A549 (cell line): ENCODE measurements at regions not wholly inside any gene's neighbourhood (a gene's known extent, or its start where the extent isn't known, plus 50 kb on each side); places are given as distances from the start of the nearest gene placed in this dataset.

ENCODE experiments used
- ATAC-seq, 2 experiments: fragments of 200-7000 bp in 1 of 2; fragments of >200 bp in 1 of 2; cut with Nextera tagmentation in 1 of 2; cut with Tn5 transposase in 1 of 2; 3 replicates each; pipeline versions ENCODE4 v1.8.0 to v1.9.1; 2018 to 2020; ENCODE audit warnings: mild to moderate bottlenecking in 1 of 2, moderate library complexity in 1 of 2
- CTCF ChIA-PET: fragments of 300-600 bp; sonication (Branson Sonifier 250); formaldehyde crosslinking; extraction: SDS; loops from one replicate; lab custom pipeline; 2021; ENCODE audit warnings: antibody characterized with exemption, inconsistent platforms; lab: Yijun Ruan, JAX
- POLR2A ChIA-PET: fragments of 350-600 bp; formaldehyde crosslinking; extraction: SDS; loops from one replicate; lab custom pipeline; 2021; ENCODE audit warnings: antibody characterized with exemption, inconsistent platforms; lab: Yijun Ruan, JAX
- DNase-seq, 2 experiments: peaks; one replicate each; pipeline versions ENCODE4 v3.0.0 to v3.0.0-alpha.2; 2011 to 2016; ENCODE audit warnings: low read depth in 1 of 2, low spot score in 1 of 2
- FAIRE-seq: peaks from 2 replicates; lab custom pipeline; 2011; peaks lifted over from hg19 to GRCh38; lab: Jason Lieb, UNC
- H3K27ac ChIP-seq, 2 experiments: fragments of >200 bp; sonication (Bioruptor Twin); formaldehyde crosslinking; 3 replicates each; pipeline ENCODE4 v1.5.1; 2016 to 2017
- H3K4me1 ChIP-seq: fragments of >200 bp; sonication (Bioruptor Twin); formaldehyde crosslinking; 3 replicates; pipeline ENCODE4 v1.6.1; 2016
- H3K4me2 ChIP-seq: fragments of >200 bp; sonication (Bioruptor Twin); formaldehyde crosslinking; 3 replicates; pipeline ENCODE4 v1.6.1; 2016
- H3K4me3 ChIP-seq: fragments of >200 bp; sonication (Bioruptor Twin); formaldehyde crosslinking; 3 replicates; pipeline ENCODE4 v1.5.1; 2016
- H3K9me3 ChIP-seq: fragments of >200 bp; sonication (Bioruptor Twin); formaldehyde crosslinking; 3 replicates; pipeline ENCODE4 v1.6.1; 2016
- CEBPB ChIP-seq, 2 experiments: fragments of >200 bp in 1 of 2; sonication (Bioruptor Twin) in 1 of 2; formaldehyde crosslinking in 1 of 2; IDR thresholded peaks; 2 replicates each; pipeline ENCODE4 v1.6.1; 2012 to 2016
- CHD4 ChIP-seq: fragments of 200-600 bp; sonication (generic); IDR thresholded peaks from 2 replicates; pipeline ENCODE4 v1.6.1; 2016; ENCODE audit warnings: antibody characterized with exemption, mild to moderate bottlenecking, borderline replicate concordance
- EHF ChIP-seq: fragments of 250-450 bp; sonication (Bioruptor Pico); IDR thresholded peaks from 2 replicates; pipeline ENCODE4 v1.5.0; 2020; ENCODE audit warnings: mild to moderate bottlenecking
- EHMT2 ChIP-seq: fragments of 200-600 bp; sonication (generic); IDR thresholded peaks from 2 replicates; pipeline ENCODE4 v1.6.1; 2016; ENCODE audit warnings: antibody characterized with exemption, low read depth, mild to moderate bottlenecking, moderate library complexity
- ELK1 ChIP-seq: fragments of 150-350 bp; IDR thresholded peaks from 2 replicates; pipeline ENCODE4 v1.6.1; 2014; ENCODE audit warnings: low read depth, mild to moderate bottlenecking, low read length
- EP300 ChIP-seq, 2 experiments: fragments of >200 bp; sonication (Bioruptor Twin); formaldehyde crosslinking; IDR thresholded peaks; 2 replicates in 1 of 2; 3 replicates in 1 of 2; pipeline ENCODE4 v1.6.1; 2016 to 2017
- ESRRA ChIP-seq: fragments of 150-350 bp; IDR thresholded peaks from 2 replicates; pipeline ENCODE4 v1.6.1; 2014; ENCODE audit warnings: mild to moderate bottlenecking, low read length, borderline replicate concordance
- FOSL2 ChIP-seq, 2 experiments: fragments of 450-650 bp in 1 of 2; fragments of >200 bp in 1 of 2; sonication (Bioruptor Twin) in 1 of 2; formaldehyde crosslinking; IDR thresholded peaks; 2 replicates each; pipeline versions ENCODE4 v1.5.0 to v1.6.1; 2016 to 2020; ENCODE audit warnings: mild to moderate bottlenecking in 1 of 2, moderate library complexity in 1 of 2
- GATA3 ChIP-seq: IDR thresholded peaks from 2 replicates; pipeline ENCODE4 v1.6.1; 2012; ENCODE audit warnings: borderline replicate concordance
- HOXB13 ChIP-seq: fragments of 250-450 bp; sonication (Bioruptor Pico); IDR thresholded peaks from 2 replicates; pipeline ENCODE4 v1.5.0; 2020; ENCODE audit warnings: low read depth, mild to moderate bottlenecking, moderate library complexity
- JUN ChIP-seq, 2 experiments: fragments of >200 bp; sonication (Bioruptor Twin); formaldehyde crosslinking; IDR thresholded peaks; 2 replicates in 1 of 2; 3 replicates in 1 of 2; pipeline ENCODE4 v1.6.1; 2016 to 2017
- MAFK ChIP-seq: fragments of 450-650 bp; IDR thresholded peaks from 2 replicates; pipeline ENCODE4 v1.6.1; 2014; ENCODE audit not compliant: partially characterized antibody
- MAX ChIP-seq: IDR thresholded peaks from 2 replicates; pipeline ENCODE4 v1.6.1; 2012
- MAZ ChIP-seq: fragments of 150-350 bp; IDR thresholded peaks from 2 replicates; pipeline ENCODE4 v1.6.1; 2014; ENCODE audit warnings: antibody characterized with exemption, low read depth, low read length, borderline replicate concordance
- MYC ChIP-seq: IDR thresholded peaks from 2 replicates; pipeline ENCODE4 v1.6.1; 2012; ENCODE audit warnings: mild to moderate bottlenecking, inconsistent platforms, low read length, improper control_type of control experiment, borderline replicate concordance
- NFE2L2 ChIP-seq: fragments of 150-350 bp; conservative IDR thresholded peaks from 2 replicates; pipeline ENCODE4 v1.6.1; 2014; ENCODE audit warnings: low read length
- RAD21 ChIP-seq, 2 experiments: fragments of >200 bp in 1 of 2; sonication (Bioruptor Twin) in 1 of 2; formaldehyde crosslinking in 1 of 2; IDR thresholded peaks in 1 of 2; conservative IDR thresholded peaks in 1 of 2; 2 replicates in 1 of 2; 3 replicates in 1 of 2; pipeline ENCODE4 v1.6.1; 2012 to 2018; ENCODE audit warnings: inconsistent platforms in 1 of 2
- RARB ChIP-seq: fragments of 250-450 bp; sonication (Bioruptor Pico); IDR thresholded peaks from 2 replicates; pipeline ENCODE4 v1.8.0; 2021; ENCODE audit warnings: mild to moderate bottlenecking, moderate library complexity
- RNF2 ChIP-seq: fragments of 200-600 bp; sonication (generic); IDR thresholded peaks from 2 replicates; pipeline ENCODE4 v1.6.1; 2016; ENCODE audit warnings: low read depth, mild to moderate bottlenecking, antibody characterized with exemption, moderate library complexity, borderline replicate concordance
- SMC3 ChIP-seq: fragments of >200 bp; sonication (Bioruptor Twin); formaldehyde crosslinking; IDR thresholded peaks from 3 replicates; pipeline ENCODE4 v1.6.1; 2018; ENCODE audit warnings: inconsistent platforms
- SREBF2 ChIP-seq: fragments of 450-650 bp; IDR thresholded peaks from 2 replicates; pipeline ENCODE4 v1.6.1; 2014; ENCODE audit warnings: mild to moderate bottlenecking, moderate library complexity
- TP53 ChIP-seq: fragments of 250-450 bp; sonication (Bioruptor Pico); IDR thresholded peaks from 2 replicates; pipeline ENCODE4 v1.5.0; 2021; ENCODE audit warnings: mild to moderate bottlenecking, moderate library complexity
- USF2 ChIP-seq: fragments of 450-650 bp; IDR thresholded peaks from 2 replicates; pipeline ENCODE4 v1.6.1; 2014; ENCODE audit warnings: antibody characterized with exemption
- ZFP36 ChIP-seq: fragments of 450-650 bp; IDR thresholded peaks from 2 replicates; pipeline ENCODE4 v1.6.1; 2014; ENCODE audit warnings: borderline replicate concordance; ENCODE audit not compliant: partially characterized antibody
- WGBS: methylation state at CpG from one replicate; pipeline ENCODE4 v1.1.6; 2017; ENCODE audit errors: missing lambda C conversion rate; 5-methylcytosine and 5-hydroxymethylcytosine counted together

- no peak for TF ChIP-seq MAX
- no peak for TF ChIP-seq FOSL2 (IDR thresholded peaks at IDR 0.05)
- no peak for TF ChIP-seq FOSL2 (CRISPR knock-in tag; IDR thresholded peaks at IDR 0.05)
- TF ChIP-seq EHF (CRISPR knock-in tag), result no peak
- TF ChIP-seq HOXB13 (CRISPR knock-in tag), result no peak
- TF ChIP-seq MAZ, result no peak
- no peak for TF ChIP-seq JUN (IDR thresholded peaks at IDR 0.05)
Measured at GRCh38 chr1:166328956-166329355, 162.2 kb upstream of the FAM78B start (continued).

- WGBS, result 0% methylated on average over 1 of the region's 1 CpG
- Histone ChIP-seq H3K9me3 (no peaks in the 10 kb centered on the region), H3K4me3 (no peak overlapping the region), H3K4me2 (no peak overlapping the region), H3K4me1 (no peaks in the 10 kb centered on the region), H3K27ac (no peak overlapping the region)
- ChIA-PET CTCF (interaction anchor here (1.2 kb wide), 1 partner anchor 9 kb away, joined by 5 read pairs; no protein-coding TSS in a partner anchor), POLR2A (no interaction called here)
- no peak for FAIRE-seq
- no peak for DNase-seq
- TF ChIP-seq RARB (CRISPR knock-in tag), result no peak
- no peak for TF ChIP-seq EHMT2
- TF ChIP-seq TP53 (CRISPR knock-in tag), result no peak
- TF ChIP-seq NFE2L2, result no peak
- no peak for TF ChIP-seq GATA3
- TF ChIP-seq CEBPB (IDR thresholded peaks at IDR 0.05), result no peak
- TF ChIP-seq CHD4, result no peak
- TF ChIP-seq USF2, result no peak
- TF ChIP-seq EP300 (IDR thresholded peaks at IDR 0.05), result no peak
- no peak for ATAC-seq
Measured at GRCh38 chr1:166330096-166330495, 163.3 kb upstream of the FAM78B start.

GRCh38 chr1:166338105-166338504, 171.3 kb upstream of the FAM78B start:
- Histone ChIP-seq H3K4me1 (no peaks in the 10 kb centered on the region), H3K9me3 (no peaks in the 10 kb centered on the region), H3K4me3 (no peak overlapping the region), H3K4me2 (no peak overlapping the region), H3K27ac (no peak overlapping the region)
- ATAC-seq (no peak), DNase-seq (no peak), FAIRE-seq (no peak)
- ChIA-PET CTCF (no interaction called here), POLR2A (no interaction called here)
- 28% methylated on average over 2 of the region's 2 CpGs for whole genome bisulfite sequencing
- TF ChIP-seq MAFK, result no peak
- TF ChIP-seq NFE2L2, result no peak
- TF ChIP-seq TP53 (CRISPR knock-in tag), result no peak
- no peak for TF ChIP-seq ZFP36
- TF ChIP-seq MYC, result no peak
- no peak for TF ChIP-seq ESRRA
- TF ChIP-seq RAD21 (conservative IDR thresholded peaks at IDR 0.05 in 1 of 2, IDR thresholded peaks at IDR 0.05 in 1 of 2), result no peak
- TF ChIP-seq RNF2, result no peak
- no peak for TF ChIP-seq SREBF2
- TF ChIP-seq ELK1, result no peak
- TF ChIP-seq SMC3, result no peak
- TF ChIP-seq, all 56 proteins: peak for 0
